LNCAP (cell line): ENCODE measurements at regions not wholly inside any gene's neighbourhood (a gene's known extent, or its start where the extent isn't known, plus 50 kb on each side); places are given as distances from the start of the nearest gene placed in this dataset.

ENCODE experiments used
- TF ChIP-seq, protein P1 (sequence below): fragments of 450-650 bp; IDR thresholded peaks from 2 replicates; pipeline ENCODE4 v1.5.1; 2017; ENCODE audit warnings: mild to moderate bottlenecking

DNA sequence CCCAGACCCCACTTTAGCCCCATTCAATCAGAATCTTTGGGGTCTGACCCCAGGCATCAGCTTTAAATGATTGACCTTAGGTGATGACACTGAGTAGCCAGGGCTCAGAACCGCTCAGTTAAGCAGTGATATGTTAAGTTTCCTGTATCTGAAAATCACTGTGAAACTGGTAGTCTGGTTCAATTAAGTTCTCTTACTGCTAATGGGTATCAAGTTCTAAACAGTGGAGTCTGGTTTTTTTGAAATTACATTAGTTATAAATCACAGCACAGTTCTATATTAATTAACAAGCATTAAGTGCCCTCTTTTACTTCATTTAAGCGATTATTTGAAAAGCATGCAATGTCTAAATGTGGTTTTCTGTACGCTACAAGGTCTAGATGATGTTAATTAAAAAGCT is 117.9 kb downstream of the HAUS1 start:
- TF ChIP-seq, protein P1, sequence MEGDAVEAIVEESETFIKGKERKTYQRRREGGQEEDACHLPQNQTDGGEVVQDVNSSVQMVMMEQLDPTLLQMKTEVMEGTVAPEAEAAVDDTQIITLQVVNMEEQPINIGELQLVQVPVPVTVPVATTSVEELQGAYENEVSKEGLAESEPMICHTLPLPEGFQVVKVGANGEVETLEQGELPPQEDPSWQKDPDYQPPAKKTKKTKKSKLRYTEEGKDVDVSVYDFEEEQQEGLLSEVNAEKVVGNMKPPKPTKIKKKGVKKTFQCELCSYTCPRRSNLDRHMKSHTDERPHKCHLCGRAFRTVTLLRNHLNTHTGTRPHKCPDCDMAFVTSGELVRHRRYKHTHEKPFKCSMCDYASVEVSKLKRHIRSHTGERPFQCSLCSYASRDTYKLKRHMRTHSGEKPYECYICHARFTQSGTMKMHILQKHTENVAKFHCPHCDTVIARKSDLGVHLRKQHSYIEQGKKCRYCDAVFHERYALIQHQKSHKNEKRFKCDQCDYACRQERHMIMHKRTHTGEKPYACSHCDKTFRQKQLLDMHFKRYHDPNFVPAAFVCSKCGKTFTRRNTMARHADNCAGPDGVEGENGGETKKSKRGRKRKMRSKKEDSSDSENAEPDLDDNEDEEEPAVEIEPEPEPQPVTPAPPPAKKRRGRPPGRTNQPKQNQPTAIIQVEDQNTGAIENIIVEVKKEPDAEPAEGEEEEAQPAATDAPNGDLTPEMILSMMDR = no peak

DNA sequence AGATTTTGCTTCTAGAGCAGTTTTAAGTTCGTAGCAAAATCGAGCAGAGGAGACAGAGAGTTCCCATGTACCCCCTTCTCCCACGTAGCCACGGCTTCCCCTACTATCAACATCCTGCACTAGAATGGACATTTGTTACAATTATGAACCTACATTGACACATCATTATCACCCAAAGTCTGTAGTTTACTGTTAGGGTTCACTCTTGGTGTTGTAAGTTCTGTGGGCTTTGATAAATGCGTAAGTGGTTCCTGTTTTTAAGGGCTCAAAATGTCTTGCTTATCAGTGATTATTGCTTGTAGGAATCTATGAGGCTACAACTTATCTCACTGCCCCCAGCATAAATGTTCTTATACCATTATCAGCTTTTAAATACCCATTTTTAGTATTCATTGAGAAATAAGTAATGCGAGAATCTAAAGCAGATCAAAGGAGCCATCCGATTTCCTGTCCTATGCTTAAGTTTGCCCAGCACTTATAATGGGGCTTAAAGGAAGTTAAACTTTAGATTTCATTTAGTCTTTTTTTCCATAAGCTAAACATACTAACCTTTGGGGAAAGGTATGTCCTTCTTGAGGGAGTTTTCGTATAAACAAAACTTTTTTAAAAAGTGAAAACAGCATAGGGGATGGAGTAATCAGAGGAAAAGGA is 118.7 kb downstream of the HAUS1 start:
- TF ChIP-seq, protein P1 = no peak

DNA sequence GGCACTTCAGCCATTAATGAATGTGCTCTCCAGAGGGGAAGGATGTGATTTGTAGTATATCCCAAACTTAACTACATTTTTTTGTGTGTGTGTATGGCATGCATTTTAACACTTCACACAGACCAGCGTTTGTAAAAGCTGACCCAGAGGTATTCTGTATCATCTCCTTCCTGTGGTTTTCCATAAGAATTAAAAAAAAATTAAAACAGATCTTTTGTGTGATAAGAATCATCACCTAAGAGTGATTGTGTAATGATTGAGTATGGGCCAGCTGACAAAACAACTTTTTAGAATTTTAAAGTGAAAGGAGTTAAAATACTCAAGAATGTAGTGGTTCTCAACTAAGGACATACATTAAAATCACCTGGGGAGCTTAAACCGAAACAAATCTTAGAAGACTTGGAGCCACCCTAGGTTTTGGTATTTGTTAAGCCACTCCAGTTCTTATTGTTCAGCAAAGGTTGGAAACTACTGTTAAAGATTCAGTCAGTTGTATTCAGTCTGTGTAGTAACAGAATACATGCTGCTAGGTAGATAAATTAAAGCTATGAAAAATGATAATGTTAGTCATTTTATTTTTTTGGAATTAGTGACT is 120.1 kb downstream of the HAUS1 start:
- TF ChIP-seq, protein P1 = no peak

DNA sequence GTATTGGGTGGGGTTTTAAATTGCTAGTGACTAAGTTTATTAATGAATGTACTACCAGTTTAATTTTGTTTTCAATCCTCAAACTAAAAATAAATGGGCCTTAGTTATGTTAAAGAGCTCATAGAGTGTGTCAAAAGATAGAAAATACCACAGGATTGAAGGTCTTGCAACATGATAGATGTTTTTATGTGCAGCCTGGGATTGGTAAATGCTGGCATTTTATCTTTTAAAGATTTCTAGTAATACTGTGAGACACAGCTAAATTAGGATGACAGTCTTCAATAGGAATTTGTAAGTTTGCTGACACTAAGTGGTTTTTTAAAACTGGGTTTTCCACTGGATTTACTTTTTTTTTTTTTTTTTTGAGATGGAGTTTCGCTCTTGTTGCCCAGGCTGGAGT is 122.3 kb downstream of the HAUS1 start:
- TF ChIP-seq, protein P1 = no peak

GRCh38 chr18:46236156-46236555 is 132.0 kb downstream of the HAUS1 start:
- TF ChIP-seq, protein P1 = no peak

DNA sequence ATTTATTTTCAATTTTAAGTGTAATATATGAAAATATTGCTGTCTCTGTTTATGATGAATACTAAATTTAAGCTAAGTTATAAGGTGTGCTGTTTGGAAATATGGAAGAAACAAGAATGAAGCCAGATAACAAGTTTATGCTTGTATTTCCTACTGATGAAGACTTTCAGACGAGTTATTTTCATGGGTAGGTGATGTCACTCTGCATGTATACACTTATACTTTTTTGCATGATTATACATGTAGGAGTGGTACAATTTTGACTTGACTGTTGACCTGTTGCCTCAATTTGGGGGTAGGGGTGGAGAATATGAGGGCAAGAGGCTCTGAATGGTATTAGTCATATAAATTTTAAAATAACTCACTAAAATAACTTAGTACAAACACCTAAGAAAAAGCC is 133.7 kb downstream of the HAUS1 start:
- TF ChIP-seq, protein P1 = no peak

- TF ChIP-seq, protein P1 = no peak
These were observed 135.4 kb downstream of the HAUS1 start for GRCh38 chr18:46239549-46239948.
